Stimulated activated CD4-positive, alpha-beta T cell treated with anti-CD3 and anti-CD28 coated beads, Interleukin-4, amount 100 ng/mL, for 24 hours (primary cell): ENCODE measurements at regions not wholly inside any gene's neighbourhood (a gene's known extent, or its start where the extent isn't known, plus 50 kb on each side); places are given as distances from the start of the nearest gene placed in this dataset.

Experiments used
- DNase-seq: peaks from one replicate; pipeline ENCODE4 v3.0.0-alpha.2; 2020

DNA sequence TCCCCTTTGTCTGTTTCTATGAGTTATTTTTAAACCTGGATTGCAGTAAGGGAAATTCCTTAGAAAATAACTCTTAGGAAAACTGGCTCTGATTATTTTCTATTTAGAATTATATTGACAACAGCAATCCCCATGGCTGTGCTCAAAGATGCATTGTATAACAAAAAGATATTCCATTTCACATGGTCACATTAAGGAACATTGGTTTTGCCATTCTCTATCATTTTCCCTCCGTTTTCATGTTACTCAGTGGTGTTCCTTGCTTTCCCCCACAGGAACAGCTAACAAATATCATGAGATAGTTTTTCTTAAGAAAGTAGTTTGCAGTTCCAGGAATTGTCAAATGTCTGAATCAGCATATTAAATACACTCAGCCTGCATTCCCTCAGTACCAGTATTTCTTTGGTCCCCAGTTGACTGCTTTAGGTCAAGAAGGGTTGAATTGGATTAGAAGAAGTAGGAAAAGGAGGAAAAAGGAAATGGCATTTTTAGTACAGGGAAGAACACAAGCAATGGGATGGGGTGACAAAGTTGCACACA lies 436.7 kb downstream of the TNS3 start:
- DNase-seq: no peak

DNA sequence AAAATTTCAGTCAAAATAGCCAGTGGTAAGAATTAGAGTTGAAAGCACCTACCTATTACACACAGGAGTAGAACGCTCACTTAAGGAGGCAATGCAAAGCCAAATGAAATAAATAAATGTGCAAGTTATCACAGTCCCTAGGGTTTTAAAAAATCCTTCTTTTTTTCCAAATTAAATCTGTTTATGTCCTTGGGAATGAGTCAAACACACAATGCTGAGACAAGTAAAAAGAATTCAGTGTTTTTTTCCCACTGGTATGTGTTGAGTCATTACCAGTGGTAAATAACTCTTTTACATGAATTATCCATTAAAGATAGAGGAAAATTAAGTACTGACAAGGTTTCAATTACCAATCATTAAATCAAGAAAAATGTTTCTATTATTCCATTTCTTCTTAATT lies 438.6 kb downstream of the TNS3 start:
- no peak for DNase-seq

DNA sequence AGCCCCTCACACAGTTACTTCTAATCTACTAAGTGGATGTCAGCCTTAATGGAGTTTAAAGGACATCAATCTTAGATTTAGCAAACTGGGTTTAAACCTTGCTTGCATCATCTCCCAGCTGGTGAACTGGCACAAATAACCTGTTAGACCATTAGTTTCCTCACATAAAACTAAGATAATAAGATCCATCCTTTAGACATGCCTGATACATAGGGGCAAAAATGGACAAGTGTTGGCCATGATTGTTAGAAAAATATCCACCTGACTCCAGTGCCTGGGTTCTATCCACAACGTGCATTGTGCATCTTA lies 439.1 kb downstream of the TNS3 start:
- DNase-seq: no peak

DNA sequence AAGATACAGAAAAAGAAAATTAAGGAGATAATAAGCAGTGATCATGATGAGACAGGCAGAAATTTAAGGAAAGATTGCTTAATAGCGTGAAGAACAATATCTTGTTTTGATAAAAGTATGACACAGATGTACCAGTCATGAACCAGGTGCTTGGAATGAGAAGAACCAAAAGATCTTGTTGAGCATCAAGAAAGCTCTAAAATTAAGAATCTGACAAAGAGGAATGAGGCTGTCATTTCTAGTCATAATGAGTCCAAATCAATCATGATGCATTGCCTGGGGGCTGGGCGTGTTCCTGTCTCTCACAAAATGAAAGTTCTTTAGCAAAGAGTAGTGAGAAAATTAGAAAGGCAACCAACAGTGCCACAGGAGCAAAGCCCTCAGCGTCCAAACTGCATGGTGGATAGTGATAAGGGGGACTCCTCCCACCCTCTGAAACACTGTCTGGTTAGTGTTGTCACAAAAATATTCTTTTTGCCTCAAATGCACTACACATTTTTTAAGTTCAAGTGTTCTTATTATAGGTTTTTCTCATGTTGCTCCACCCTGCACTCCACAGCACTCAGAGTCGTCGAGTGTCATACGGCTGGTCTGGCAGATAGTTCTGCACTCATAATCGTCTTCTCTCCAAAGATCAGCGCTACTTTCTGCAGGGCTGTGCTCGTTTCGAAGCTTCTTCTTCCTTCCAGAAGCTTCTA lies 439.6 kb downstream of the TNS3 start:
- no peak for DNase-seq

DNA sequence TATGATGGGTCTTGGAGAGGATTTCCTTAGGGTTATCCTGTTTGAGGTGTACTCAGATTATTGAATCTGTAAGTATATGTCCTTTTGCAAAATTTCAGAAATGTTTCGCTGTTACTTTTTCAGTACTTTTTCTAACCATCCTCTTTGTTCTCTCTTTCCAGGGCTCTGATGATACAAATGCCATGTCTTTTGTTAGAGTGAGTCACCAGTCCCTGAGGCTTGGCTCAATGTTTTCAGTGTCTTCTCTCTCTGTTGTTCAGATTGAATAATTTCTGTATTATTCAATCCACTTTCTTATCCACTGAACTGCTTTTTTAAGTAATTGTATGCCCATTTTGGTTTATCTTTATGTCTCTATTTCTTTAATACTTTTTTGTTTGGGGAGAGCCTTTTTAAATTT lies 449.4 kb downstream of the TNS3 start:
- no peak for DNase-seq

DNA sequence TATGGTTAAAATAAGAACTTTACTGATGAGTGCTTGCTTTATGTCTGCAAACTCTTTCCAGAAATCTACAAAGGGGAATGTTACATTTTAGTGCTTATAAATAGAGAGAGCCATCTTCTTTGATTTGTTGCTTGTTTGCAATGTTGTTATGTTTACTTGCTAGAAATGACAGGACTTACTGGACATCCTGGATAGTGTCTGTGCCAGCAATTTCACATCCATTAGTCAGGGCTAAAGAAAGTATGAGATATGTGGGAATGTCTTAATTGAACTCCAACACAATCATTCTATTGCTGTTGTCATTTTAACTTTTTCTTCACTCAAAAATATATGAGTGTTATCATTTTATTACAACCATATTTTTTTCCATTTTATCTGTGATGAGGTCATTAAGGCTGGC lies 453.2 kb downstream of the TNS3 start:
- no peak for DNase-seq

DNA sequence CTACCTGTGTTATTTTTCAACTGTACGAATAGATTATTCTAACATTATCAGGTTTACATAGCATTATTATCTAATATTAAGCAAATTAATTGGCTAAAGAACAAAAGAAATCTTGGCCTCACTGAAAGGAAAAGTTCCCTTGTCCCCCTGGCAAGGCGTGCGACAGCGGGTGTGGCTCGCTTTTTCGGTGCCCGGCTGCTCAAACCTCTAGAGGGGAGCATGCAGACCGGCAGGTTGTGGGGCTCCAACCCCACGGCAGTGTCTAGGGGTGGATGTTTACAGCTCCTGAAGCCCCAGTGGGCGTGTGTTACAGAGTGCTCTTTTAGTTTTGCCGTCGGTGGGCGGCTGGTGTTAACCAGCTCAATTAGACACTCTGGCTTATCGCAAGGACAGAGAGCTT lies 456.4 kb downstream of the TNS3 start:
- no peak for DNase-seq

DNA sequence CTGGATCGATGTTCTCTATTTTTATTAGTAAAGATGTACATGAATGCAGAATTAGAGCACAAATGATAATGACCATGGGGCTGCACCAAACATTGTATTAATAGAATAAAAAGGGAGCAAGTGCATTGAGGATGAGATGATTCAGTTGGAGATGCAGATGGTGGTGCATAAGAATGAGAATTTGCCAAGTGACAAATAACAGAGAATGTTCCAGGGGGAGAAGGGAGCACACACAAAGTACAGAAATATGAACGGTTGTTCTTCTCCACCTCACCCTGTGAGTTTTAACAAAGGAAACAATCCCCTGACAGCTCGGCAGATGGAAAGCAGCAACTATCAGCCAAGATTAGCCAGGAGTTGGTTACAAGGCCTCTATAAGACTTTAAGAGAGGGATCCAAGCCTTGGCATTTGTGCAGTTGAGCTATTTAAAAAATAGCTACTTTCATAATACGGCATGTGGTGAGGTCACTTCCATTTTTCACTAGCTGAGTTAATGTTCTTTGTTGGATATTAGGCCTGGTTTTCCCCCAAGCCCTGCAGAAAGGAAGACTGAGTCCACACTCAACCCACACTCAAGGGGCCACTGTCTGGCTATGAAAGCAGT lies 462.5 kb downstream of the TNS3 start:
- DNase-seq: no peak

DNA sequence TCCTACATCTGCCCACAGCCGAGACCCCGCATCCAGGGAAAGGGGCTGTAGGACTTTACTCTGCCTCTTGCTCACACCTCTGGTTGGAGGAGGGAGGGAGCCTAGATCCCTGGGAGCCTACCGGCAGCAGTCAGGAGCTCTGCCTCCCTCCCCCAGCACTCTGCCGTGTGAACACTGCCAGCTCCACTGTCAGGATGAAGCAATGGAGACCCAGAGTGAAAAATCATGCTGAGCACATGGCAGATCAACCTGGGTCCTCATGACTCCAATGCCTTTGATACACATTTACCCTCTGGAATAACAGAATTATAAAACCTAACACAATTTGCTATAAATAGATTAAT lies 477.7 kb downstream of the TNS3 start:
- DNase-seq: no peak

DNA sequence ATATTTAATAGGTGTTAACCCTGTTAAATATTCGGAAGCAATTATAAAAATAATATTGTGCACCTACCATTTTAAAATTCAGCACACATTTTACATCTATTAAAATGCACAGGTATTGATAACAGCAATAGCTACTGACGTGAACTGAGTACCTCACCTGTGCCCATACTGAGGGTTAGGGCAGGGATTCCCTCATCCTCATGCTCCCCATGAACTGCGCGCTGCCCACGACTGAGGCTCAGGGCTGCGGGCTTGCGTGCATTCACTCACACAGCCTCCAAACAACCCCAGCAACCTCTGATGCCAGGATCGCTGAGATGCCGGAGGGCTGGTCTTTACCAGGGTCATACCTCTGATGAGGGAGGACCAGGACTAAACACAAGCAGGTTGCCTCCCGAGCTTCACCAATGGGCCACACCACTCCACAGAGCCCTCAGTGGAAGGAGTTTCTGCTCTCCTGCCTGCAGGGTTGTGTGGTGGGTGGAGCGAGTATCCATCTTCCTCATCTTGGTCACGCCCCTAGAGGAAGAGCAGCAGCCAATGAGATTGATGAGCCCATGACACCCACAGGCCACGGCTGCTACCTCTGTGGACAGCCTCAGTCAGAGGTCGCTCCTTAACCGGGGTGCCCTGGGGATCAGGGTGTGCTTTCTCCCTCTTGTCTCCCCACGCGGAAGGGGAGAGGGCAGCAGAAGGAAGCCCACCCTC lies 478.3 kb downstream of the TNS3 start:
- DNase-seq: no peak

DNA sequence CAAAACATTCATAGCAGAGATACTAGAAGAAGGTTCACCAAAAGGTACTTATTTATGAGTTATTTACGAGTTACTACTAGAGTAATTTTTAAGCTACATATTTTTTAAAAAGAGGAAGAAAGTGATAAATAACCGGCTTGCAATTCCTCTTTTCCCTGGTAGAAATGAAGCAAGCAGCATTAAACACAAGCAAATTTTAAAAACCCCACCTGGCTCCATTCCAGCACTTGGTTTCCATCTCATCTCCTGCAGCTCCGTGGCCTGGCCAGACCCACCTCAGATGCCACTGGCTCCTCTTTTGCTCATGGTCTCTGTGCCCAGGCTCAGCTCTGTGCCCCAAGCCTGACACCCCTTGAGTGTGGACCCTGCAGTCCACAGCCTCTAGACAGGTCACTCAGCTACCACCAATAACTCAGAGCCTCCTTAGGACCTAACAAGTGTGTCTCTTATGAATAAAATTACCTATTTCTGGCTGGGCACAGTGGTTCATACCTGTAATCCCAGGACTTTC lies 479.5 kb downstream of the TNS3 start:
- no peak for DNase-seq

DNA sequence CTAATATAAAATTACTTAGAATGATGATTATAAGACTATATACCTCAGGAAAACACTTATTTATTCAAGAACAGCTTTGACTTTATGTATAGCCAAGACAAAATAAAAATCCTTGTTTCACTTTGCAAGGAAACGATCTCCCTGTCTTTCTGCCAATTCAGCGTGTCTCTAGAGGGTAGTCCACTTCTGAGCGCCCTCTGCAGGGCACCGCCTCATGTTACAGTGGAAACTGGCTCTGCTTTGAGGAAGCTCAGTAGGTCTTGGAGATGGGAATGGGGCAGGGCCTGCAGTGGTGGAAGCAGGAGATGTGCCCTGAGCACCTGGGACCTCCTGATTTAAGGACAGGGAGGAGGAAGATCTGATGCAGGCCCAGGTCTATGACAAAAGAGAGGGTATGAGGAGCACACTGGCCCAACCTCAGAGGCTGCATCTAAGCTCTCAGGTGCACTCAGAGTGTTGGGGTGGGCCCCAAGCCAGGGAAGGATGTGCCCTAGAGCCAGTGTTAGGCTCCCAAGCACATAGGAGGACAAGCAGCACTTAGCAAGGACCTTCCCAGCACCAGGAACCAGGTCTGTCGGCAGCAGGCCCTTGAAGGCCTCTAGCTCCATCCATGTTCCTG lies 481.0 kb downstream of the TNS3 start:
- DNase-seq: no peak

DNA sequence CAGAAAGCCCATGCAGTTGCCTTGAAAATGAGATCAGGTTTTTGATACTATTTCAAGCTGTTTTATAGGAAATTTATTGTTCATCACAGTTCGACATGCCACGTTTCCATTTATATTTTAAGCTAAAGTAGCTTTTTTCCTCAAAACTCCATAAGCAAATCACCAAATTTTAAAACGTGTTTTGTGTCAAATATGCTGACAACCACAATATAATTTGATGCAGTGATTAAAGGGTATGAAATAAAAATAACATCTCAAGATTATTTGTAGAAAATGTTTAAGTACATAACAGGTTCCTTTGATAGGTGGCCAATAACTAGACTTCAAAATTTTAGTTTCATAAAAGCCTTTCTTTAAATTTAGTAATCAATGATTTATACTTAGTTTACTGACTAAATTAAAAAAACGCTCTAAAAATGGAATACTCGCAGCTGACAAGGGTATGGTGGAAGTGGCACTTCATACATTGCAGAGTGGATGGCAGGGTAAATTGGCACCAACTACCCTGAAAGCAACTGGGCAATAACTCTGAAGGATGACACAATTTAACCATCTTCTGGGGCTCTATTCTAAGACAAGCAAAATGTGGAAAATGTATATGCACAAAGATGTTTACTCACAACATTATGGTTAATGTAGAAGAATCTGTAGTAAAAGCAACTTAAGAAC lies 481.6 kb downstream of the TNS3 start:
- DNase-seq: no peak

DNA sequence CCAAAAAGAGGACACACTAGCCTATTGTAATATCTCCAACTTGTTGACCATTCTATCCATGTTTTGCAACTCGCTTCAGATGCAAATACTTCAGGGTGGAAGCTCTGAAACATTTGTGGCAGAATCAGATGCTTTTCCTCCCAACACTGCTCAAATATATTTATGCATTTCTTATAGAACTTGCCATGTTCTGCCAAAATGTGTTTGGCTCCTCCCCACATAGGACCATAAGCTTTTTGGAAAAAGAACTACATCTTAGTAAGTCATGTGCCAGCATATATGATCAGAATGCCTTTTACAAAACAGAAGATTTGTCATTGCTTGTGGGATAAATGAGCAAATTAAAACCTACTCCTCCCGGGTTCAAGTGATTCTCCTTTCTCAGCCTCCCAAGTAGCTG lies 484.5 kb downstream of the TNS3 start:
- no peak for DNase-seq

DNA sequence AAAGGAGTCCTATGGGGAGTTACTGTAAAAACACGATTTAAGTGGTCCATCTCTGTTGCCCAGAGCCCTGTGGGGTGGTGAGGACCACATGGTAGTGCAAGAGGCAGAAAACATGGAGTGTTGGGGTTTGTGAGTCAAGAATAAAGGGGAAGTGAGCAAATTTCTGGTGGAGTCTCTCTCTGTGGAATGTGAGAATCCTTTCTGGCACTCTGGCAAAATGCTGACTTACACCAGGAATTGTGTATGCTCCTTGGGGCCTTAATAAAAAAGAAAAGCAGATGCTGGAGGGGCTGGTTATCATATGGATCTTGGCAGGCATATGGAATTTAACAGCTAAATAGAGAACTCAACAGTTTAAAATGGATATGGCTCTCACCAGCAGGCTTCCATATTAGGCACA lies 486.0 kb downstream of the TNS3 start:
- DNase-seq: no peak

DNA sequence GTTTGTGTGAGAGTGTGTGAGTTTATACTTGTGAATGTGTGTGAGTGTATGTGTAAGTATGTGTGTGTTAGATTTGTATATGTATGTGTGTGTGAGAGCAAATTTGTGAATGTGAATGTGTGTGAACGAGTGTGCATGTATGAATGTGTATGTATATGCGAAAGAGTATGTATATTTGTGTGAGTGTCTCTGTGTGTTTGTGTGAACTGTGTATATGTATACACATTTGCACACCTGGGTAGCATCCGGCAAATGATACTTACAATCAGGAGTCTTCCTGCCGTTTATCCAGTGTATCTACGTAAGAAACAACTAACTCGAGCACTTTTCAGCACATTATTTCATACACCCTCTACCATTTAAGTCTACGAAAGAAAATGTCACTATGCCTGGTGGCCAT lies 487.4 kb downstream of the TNS3 start:
- DNase-seq: no peak

DNA sequence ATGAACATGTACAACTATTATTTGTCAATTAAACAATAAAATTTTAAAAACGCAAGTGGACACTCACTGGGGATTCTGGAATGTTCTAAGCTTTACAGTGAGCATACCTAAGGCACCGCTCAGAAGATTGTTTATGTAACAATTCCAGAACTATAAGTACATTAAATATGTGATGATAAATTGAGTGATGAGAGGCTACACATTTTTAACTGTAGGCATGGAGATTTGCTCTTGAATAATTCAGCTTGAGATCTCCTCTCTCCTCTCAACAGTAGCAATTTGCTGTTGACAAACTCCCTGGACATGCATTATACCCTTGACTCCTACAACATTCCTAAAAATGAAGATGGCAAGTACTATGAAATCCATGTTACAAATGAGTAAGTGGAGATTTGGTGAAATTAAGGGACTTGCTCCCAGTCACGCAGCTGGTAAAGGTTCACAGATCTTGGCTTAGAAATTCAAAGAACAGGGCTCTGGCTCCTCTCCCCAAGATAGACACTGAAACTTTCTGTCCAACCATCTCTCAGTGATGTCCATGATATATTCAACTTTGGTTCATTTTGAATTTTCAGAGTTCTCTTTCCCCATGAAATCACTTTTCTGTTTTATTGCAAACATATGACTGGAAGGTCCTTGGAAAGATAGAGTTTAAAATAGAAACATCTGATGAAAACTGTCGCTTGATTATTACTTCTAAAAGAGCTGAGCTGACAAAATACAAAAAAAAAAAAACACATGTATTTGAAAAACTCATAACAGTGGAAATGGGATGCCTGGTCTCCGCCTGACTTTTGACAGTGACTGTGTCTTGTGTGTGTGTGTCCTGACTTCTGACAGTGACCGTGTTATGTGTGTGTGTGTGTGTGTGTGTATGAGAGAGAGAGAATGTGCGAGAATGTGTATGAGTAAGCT lies 488.3 kb downstream of the TNS3 start:
- no peak for DNase-seq

DNA sequence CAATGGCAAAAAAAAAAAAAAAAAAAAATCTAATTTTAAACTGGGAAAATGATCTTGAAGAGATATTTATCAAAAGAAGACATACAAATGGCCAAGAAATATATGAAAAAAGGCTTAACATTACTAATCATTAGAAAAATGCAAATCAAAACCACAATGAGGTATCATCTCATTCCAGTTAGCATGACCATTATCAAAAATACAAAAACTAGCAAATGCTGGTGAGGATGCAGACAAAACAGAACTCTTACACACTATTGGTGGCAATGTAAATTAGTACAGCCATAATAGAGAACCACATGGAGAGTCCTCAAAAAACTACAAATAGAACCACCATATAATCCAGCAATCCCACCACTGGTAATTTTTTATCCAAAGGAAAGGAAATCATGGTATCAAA lies 489.6 kb downstream of the TNS3 start:
- no peak for DNase-seq

DNA sequence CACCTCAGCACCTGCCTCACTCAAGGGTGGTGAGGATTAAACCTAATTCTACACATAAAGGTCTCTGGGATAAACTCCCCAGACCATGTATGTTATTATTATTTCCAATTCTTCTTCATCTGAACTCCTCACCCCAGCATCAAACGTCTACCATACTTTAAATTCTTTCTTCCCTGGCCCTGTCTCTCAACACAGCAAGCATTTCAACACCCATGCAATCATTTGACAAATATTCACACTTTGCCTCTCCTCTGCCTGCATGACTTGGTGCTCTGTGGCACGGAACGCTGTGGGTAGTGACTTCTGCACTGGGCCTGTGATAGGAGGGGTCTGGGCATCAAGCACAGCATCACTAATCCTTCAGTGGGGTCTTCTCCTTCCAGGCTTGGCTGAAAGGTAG lies 490.8 kb downstream of the TNS3 start:
- no peak for DNase-seq

DNA sequence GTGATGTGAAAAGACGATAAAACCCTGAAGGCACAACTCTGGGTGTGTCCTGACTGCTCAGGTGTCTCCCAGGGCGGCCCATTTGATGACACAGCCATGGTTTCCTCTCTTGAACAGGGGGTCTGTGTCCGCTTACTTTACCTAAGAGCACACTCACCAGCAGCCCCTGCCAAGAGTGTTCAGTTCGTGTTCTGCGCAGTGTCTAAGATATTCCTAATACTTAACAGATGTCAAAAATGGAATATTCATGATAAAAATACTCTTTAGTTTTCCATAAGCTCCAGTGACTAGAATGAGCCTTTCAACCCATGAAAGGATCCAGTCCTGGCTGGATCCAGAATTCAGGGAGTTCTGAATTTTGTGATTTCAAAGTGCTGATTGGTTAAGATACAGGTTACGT lies 492.4 kb downstream of the TNS3 start:
- DNase-seq: no peak

DNA sequence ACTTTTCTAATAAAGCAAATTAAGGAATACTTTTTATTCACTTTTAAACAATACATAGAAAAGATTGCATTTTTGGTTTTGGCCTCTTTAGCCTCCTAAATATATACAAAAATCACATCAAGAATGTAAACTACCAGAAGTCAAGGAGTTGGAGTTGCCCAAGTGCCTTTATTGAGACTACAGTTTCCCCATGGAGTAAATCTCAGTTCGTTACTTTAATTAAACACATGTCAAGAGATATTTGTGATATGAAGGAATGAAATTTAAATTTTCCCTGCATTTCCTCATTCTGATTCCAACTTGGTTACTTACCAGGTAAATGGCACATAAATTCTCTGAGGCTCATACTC lies 492.9 kb downstream of the TNS3 start:
- no peak for DNase-seq

DNA sequence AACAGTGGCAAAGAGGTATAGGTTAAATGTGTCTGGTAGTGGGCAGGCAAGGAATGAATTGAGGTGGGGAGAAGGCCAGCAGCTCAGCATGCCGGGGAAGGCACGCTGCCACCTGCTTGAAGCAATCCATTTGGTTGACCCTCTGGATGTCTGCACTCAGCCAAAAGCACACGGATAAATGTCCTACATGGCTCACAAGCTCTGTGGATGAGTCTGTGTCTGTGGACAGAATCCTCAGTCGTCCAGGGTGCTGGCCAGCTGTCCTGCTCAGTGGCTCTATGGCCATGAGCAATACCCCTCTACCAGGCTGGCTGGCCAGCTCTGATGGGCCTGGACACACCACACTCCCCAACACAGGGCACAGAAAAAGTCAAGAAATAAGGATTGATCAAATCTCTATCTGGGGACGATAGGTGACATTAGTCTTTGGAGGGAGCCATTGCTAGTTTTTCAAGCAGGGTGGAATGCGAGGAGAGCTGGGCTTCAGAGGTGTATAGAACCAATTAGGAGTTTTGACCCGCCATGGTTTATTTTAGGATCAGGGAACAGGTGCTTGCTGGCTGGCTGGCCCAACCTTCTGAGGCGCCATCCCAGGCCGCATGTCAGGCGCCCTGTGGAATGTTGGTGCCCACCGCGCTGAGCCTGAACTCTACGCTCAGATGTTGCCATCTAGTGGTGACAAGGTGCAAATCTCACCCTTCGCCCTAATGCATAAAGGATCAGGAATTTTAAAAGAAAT lies 493.4 kb downstream of the TNS3 start:
- no peak for DNase-seq
